GM06990 (cell line): ENCODE measurements at regions not wholly inside any gene's neighbourhood (a gene's known extent, or its start where the extent isn't known, plus 50 kb on each side); places are given as distances from the start of the nearest gene placed in this dataset.

Source experiments
- DNase-seq: peaks from one replicate; pipeline ENCODE4 v3.0.0-alpha.2; 2011; ENCODE audit not compliant: insufficient read length; ENCODE audit errors: extremely low read depth
- H3K27me3 ChIP-seq: replicated peaks from 2 replicates; pipeline ENCODE4 v1.6.0; 2011; ENCODE audit warnings: low read length; ENCODE audit not compliant: control insufficient read depth, insufficient read depth
- H3K36me3 ChIP-seq: 2 replicates; pipeline ENCODE4 v1.5.1; 2011; ENCODE audit warnings: low read length; ENCODE audit not compliant: control insufficient read depth, insufficient read depth
- H3K4me3 ChIP-seq: replicated peaks from 2 replicates; pipeline ENCODE4 v1.5.1; 2011; ENCODE audit warnings: low read depth, mild to moderate bottlenecking, control low read depth, low read length
- CTCF ChIP-seq: IDR thresholded peaks from 2 replicates; pipeline ENCODE4 v1.5.1; 2011; ENCODE audit warnings: low read length, control low read depth, mild to moderate bottlenecking, inconsistent platforms; ENCODE audit not compliant: insufficient read depth, poor library complexity, severe bottlenecking

- Histone ChIP-seq H3K27me3 (no peaks in the 10 kb centered on the region), H3K4me3 (no peak overlapping the region), H3K36me3 (no peaks in the 10 kb centered on the region)
- DNase-seq: no peak
- TF ChIP-seq CTCF: no peak
Measured at GRCh38 chr19:29015569-29015968, 197.4 kb downstream of the UQCRFS1 start.

DNA sequence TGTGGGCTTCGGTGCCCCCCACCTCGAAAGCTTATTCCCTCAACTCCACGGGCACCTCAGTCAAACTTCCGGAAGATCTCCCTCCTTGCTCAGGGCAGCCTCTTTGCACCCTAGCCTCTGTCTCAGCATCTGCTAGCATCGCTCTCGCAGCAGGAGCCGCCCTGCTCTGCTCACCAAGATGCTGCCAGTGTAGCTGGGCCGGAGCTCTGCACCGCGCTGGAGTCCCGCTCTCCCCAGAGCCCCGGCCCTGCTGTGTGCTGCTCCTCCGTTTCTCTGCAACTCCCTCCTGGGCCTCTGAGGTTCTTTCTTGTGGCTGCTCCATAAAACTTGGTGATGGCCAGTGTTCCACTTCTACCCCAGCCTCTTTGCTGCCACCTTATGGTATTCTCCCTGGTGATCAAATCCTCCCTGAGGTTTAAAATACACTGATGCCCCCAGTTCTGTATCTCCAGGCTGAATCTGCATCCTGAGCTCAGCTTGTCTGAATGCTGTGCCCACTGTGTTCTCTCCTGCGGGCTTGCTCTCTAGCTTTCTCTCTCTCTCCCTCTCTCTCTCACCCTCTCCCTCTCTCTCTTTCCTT is 198.0 kb downstream of the UQCRFS1 start:
- no peak for DNase-seq
- H3K27me3 ChIP-seq: no peaks in the 10 kb centered on the region
- H3K4me3 ChIP-seq: no peak overlapping the region
- no peaks in the 10 kb centered on the region for H3K36me3 ChIP-seq
- TF ChIP-seq CTCF: no peak

DNA sequence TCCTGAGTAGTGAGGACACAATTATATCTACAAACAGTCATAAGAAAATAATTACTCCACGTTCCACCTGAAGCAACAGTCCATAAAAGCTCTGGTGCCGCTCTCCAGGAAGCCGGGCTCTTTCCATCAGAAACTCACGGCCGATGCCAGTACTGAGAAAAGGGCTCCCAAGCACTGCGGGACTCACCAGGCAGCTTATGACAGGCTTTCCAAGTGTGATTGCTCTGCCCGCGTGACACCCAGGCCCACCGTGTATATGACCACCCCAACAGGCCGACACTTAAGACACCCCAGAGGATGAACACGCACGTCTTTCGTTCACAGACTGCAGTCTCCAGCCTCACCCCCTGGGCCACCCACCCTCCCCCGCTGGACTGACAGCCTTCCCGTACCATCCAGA is 199.0 kb downstream of the UQCRFS1 start:
- no peak for TF ChIP-seq CTCF
- no peak overlapping the region for H3K4me3 ChIP-seq
- DNase-seq: no peak

DNA sequence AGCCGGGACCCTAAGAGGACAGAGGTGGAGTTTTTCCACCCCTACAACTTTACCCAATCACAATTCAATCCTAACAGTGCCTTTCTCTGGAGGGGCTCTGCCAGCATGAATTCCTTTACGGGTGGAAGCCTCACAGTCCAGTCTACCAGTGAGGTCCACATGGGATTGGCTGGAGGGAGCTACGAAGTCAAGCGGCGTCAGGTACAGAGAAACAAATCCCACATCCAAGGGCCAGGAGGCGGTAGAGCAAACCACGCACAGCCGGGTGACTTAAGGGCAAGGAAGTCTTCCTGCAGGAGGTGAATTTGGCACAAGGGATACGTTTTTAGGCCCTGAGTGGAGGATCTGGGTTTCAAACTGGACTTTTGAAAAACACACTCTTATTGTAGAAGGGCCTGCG is 199.6 kb downstream of the UQCRFS1 start:
- H3K27me3 ChIP-seq: no peaks in the 10 kb centered on the region
- H3K4me3 ChIP-seq: no peak overlapping the region
- H3K36me3 ChIP-seq: no peaks in the 10 kb centered on the region
- no peak for TF ChIP-seq CTCF
- DNase-seq: no peak

More for the DNA sequence above, 199.0 kb downstream of the UQCRFS1 start:
- Histone ChIP-seq H3K36me3 (no peaks in the 10 kb centered on the region), H3K27me3 (no peaks in the 10 kb centered on the region)

GRCh38 chr19:29012457-29012856 is 200.5 kb downstream of the UQCRFS1 start:
- no peak for TF ChIP-seq CTCF
- no peaks in the 10 kb centered on the region for H3K27me3 ChIP-seq
- DNase-seq: no peak
- H3K4me3 ChIP-seq: no peak overlapping the region
- no peaks in the 10 kb centered on the region for H3K36me3 ChIP-seq

GRCh38 chr19:29010276-29010675 is 202.7 kb downstream of the UQCRFS1 start:
- H3K36me3 ChIP-seq: no peaks in the 10 kb centered on the region
- H3K27me3 ChIP-seq: no peaks in the 10 kb centered on the region
- no peak overlapping the region for H3K4me3 ChIP-seq
- no peak for TF ChIP-seq CTCF
- DNase-seq: no peak
